K562 (cell line): ENCODE measurements at regions not wholly inside any gene's neighbourhood (a gene's known extent, or its start where the extent isn't known, plus 50 kb on each side); places are given as distances from the start of the nearest gene placed in this dataset.

Experiments used
- MXI1 ChIP-seq: IDR thresholded peaks from 2 replicates; pipeline ENCODE4 v1.6.1; 2011; ENCODE audit warnings: low read depth, mild to moderate bottlenecking, improper control_type of control experiment, low read length
- NUFIP1 ChIP-seq: fragments of 450-650 bp; IDR thresholded peaks from 2 replicates; pipeline ENCODE4 v1.6.1; 2018; ENCODE audit not compliant: partially characterized antibody
- ZC3H8 ChIP-seq: fragments of 450-650 bp; IDR thresholded peaks from 2 replicates; pipeline ENCODE4 v1.6.1; 2017
- TF ChIP-seq, protein P1 (sequence below), 3 experiments: IDR thresholded peaks in 2 of 3; conservative IDR thresholded peaks in 1 of 3; 2 replicates each; pipeline ENCODE4 v1.5.1; 2011 to 2012; ENCODE audit warnings: low read length in 3 of 3, mild to moderate bottlenecking in 3 of 3, control low read depth in 2 of 3, improper control_type of control experiment in 1 of 3, inconsistent platforms in 1 of 3, low read depth in 1 of 3, mixed read lengths in 1 of 3, moderate library complexity in 1 of 3; ENCODE audit not compliant: insufficient read depth in 2 of 3

DNA sequence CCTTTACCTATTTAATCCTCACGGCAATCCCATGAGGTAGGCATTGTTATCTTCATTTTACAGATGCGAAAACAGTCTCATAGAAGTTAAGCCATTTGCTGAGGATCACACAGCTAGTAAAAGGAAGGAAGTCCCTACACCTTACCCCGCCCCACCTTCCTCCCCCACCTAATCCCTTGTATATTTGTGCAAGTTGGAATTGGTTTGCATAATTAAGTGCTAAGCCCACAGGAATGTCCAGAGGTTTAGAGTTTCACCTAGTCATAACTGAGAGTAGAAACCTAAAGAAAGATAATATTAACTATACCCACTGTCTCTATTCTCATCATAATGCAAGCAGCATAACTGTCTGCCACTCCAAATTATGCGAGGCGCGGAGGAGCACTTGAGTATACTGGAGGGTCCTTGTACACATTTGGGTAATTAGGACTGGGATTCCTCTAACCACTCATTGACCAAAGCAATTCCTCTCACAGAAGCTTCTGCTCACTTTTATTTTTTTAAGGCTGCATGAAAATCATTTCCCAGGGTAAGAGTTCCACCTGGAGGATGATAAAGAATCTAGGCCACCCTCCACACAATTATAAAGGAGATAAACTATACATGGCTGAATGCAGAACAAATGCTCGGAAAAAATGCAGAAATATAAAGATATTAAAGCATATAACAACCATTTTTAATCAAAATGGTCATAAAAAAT, 199.9 kb downstream of the FAM181B start:
- TF ChIP-seq ZC3H8, result no peak
- no peak for TF ChIP-seq MXI1
- TF ChIP-seq NUFIP1, result no peak
- TF ChIP-seq, protein P1, sequence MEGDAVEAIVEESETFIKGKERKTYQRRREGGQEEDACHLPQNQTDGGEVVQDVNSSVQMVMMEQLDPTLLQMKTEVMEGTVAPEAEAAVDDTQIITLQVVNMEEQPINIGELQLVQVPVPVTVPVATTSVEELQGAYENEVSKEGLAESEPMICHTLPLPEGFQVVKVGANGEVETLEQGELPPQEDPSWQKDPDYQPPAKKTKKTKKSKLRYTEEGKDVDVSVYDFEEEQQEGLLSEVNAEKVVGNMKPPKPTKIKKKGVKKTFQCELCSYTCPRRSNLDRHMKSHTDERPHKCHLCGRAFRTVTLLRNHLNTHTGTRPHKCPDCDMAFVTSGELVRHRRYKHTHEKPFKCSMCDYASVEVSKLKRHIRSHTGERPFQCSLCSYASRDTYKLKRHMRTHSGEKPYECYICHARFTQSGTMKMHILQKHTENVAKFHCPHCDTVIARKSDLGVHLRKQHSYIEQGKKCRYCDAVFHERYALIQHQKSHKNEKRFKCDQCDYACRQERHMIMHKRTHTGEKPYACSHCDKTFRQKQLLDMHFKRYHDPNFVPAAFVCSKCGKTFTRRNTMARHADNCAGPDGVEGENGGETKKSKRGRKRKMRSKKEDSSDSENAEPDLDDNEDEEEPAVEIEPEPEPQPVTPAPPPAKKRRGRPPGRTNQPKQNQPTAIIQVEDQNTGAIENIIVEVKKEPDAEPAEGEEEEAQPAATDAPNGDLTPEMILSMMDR (IDR thresholded peaks at IDR 0.05 in 2 of 3, conservative IDR thresholded peaks at IDR 0.05 in 1 of 3; ENCODE audit: insufficient read depth in 2 of 3, low read depth in 1 of 3, low read length in 3 of 3), result no peak
